ENCODE measurements at regions not wholly inside any gene's neighbourhood (a gene's known extent, or its start where the extent isn't known, plus 50 kb on each side); places are given as distances from the start of the nearest gene placed in this dataset.

GRCh38 chr10:71159892-71160291 is 52.5 kb upstream of the UNC5B start:
- Histone ChIP-seq H3K79me2 (ENCODE audit: insufficient read depth) (no peaks in the 10 kb centered on the region), H3K9me3 (ENCODE audit: low read depth) (no peaks in the 10 kb centered on the region), H3K36me3 (ENCODE audit: low read depth) (no peaks in the 10 kb centered on the region), H3K4me3 (no peak overlapping the region), H3K27ac (no peak overlapping the region), H3K4me1 (ENCODE audit: insufficient read depth) (no peaks in the 10 kb centered on the region), H2AFZ (no peak overlapping the region), H3F3A (ENCODE audit: insufficient read depth) (no peaks in the 10 kb centered on the region), H4K20me1 (ENCODE audit: insufficient read depth) (no peaks in the 10 kb centered on the region), H3K9ac (no peak overlapping the region), H3K9me2 (ENCODE audit: insufficient read depth) (no peaks in the 10 kb centered on the region), H3K4me2 (ENCODE audit: unreplicated experiment) (no peak overlapping the region), H3K27me3 (replicated peaks; ENCODE audit: insufficient read depth) (peaks cover 17% of the 10 kb centered on the region; the same call in 1 of the 2 replicates)
- in situ Hi-C loops (cut with MboI): no loop called here
- no peak for DNase-seq
- TF ChIP-seq EZH2phosphoT487 (IDR thresholded peaks at IDR 0.05; ENCODE audit: insufficient read depth, low read depth): no peak
- TF ChIP-seq EZH2 (IDR thresholded peaks at IDR 0.05; ENCODE audit: insufficient read depth, poor library complexity, severe bottlenecking): no peak
- 50 to 54% methylated on average over 5 of the region's 5 CpGs for WGBS, 2 experiments (ENCODE audit: low coverage in 1 of 2, low lambda C conversion rate in 2 of 2, missing lambda C conversion rate in 2 of 2)

DNA sequence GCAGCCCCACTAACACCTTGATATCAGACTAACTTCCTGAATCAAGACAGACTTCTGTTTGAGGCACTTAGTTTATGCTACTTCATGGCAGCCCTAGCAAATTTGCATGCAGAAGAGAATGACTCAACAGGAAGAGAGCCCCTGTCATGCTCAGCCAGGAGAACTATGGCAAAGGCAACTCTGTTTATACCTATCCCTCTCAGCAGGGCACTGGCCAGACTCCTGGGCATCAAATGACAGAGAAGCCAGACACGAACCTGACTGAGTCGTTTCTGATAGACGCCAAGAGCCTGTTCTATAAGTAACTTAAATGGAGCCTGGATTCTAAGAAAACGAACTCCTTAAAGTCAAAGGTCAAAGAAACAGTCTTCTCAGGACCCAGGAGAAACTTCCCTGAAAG is 50.9 kb upstream of the UNC5B start:
- TF ChIP-seq EZH2phosphoT487 (IDR thresholded peaks at IDR 0.05; ENCODE audit: insufficient read depth, low read depth) (no peak), EZH2 (IDR thresholded peaks at IDR 0.05; ENCODE audit: insufficient read depth, poor library complexity, severe bottlenecking) (no peak)
- H3K4me1 ChIP-seq (ENCODE audit: insufficient read depth): no peaks in the 10 kb centered on the region
- peaks cover 17% of the 10 kb centered on the region; the same call in 1 of the 2 replicates for H3K27me3 ChIP-seq (replicated peaks; ENCODE audit: insufficient read depth)
- no peaks in the 10 kb centered on the region for H3K36me3 ChIP-seq (ENCODE audit: low read depth)
- no peaks in the 10 kb centered on the region for H3F3A ChIP-seq (ENCODE audit: insufficient read depth)
- WGBS, 2 experiments (ENCODE audit: low coverage in 1 of 2, low lambda C conversion rate in 2 of 2, missing lambda C conversion rate in 2 of 2): 52 to 54% methylated on average over 4 of the region's 4 CpGs
- H3K79me2 ChIP-seq (ENCODE audit: insufficient read depth): no peaks in the 10 kb centered on the region
- H3K9ac ChIP-seq: no peak overlapping the region
- no peak overlapping the region for H3K27ac ChIP-seq
- no peak overlapping the region for H3K4me3 ChIP-seq
- in situ Hi-C loops (cut with MboI): no loop called here
- no peaks in the 10 kb centered on the region for H3K9me2 ChIP-seq (ENCODE audit: insufficient read depth)
- H4K20me1 ChIP-seq (ENCODE audit: insufficient read depth): no peaks in the 10 kb centered on the region
- H3K9me3 ChIP-seq (ENCODE audit: low read depth): no peaks in the 10 kb centered on the region
- no peak overlapping the region for H2AFZ ChIP-seq
- no peak for DNase-seq
- no peak overlapping the region for H3K4me2 ChIP-seq (ENCODE audit: unreplicated experiment)
